ENCODE measurements at regions not wholly inside any gene's neighbourhood (a gene's known extent, or its start where the extent isn't known, plus 50 kb on each side); places are given as distances from the start of the nearest gene placed in this dataset.

GRCh38 chr2:241924909-241925250 is 55.4 kb downstream of the RTP5 start:
- WGBS (ENCODE audit: extremely low coverage, insufficient read length, low lambda C conversion rate), result no CpG with 5 or more reads among the region's 7 CpGs

More at GRCh38 chr2:241924909-241925250, 55.4 kb downstream of the RTP5 start:
- no peak overlapping the region; the same call in 1 of the 2 replicates for H3K14ac ChIP-seq (ENCODE audit: insufficient read depth, low read length)
- no peak overlapping the region for H3T11ph ChIP-seq (ENCODE audit: low read length)
- H3K18ac ChIP-seq (ENCODE audit: insufficient read length, low read depth, low read length), result no peak overlapping the region
- H3K27me3 Mint-ChIP-seq (ENCODE audit: low read depth), result no peaks in the 10 kb centered on the region; the same call in 1 of the 2 replicates
- no peaks in the 10 kb centered on the region for H3K79me2 ChIP-seq (ENCODE audit: insufficient read depth, low read length)
- H3K79me1 ChIP-seq (ENCODE audit: insufficient read depth, low read depth, low read length, poor library complexity, severe bottlenecking), result no peaks in the 10 kb centered on the region
- H3K56ac ChIP-seq (ENCODE audit: insufficient read length, low read depth, low read length), result no peak overlapping the region
- no peak overlapping the region for H3K4me2 ChIP-seq (ENCODE audit: insufficient read depth, insufficient read length, low read length)
- H3K27ac ChIP-seq (ENCODE audit: insufficient read length, low read depth, low read length), result no peak overlapping the region
- H3K4me1 Mint-ChIP-seq, result peaks cover 7 to 12% of the 10 kb centered on the region in 2 experiments; a peak in 3 of 4 replicates
- no peaks in the 10 kb centered on the region for H3K4me1 ChIP-seq (ENCODE audit: insufficient read depth, low read length)
- H3K27me3 ChIP-seq (ENCODE audit: insufficient read depth, low read length), result no peaks in the 10 kb centered on the region
- no peak overlapping the region for H3K23ac ChIP-seq (ENCODE audit: insufficient read length, low read depth, low read length)
- H3K4me3 Mint-ChIP-seq, result no peak overlapping the region
- H2BK5ac ChIP-seq (ENCODE audit: insufficient read length, low read length), result no peak overlapping the region
- no peak overlapping the region for H2BK20ac ChIP-seq (ENCODE audit: low read depth, low read length, poor library complexity, severe bottlenecking)
- no peak overlapping the region for H2AK5ac ChIP-seq (ENCODE audit: insufficient read length, low read length)
- H2BK120ac ChIP-seq (ENCODE audit: low read depth, low read length, poor library complexity, severe bottlenecking), result no peak overlapping the region
- H3K4ac ChIP-seq (ENCODE audit: low read depth, low read length), result no peak overlapping the region
- no peak overlapping the region for H2BK15ac ChIP-seq (ENCODE audit: low read depth, low read length)
- no peak overlapping the region for H3K9ac ChIP-seq (ENCODE audit: extremely low read depth, insufficient read length, low read length)
- no peak overlapping the region for H3K27ac Mint-ChIP-seq
- TF ChIP-seq CTCF (conservative IDR thresholded peaks at IDR 0.05), result no peak
- no peak overlapping the region for H2AFZ ChIP-seq (ENCODE audit: low read length)
- no peaks in the 10 kb centered on the region for H3K36me3 Mint-ChIP-seq (ENCODE audit: insufficient read depth in 1 of 3, low read depth in 3 of 3)
- no peak overlapping the region for H4K91ac ChIP-seq (ENCODE audit: insufficient read length, low read depth, low read length)
- H3K23me2 ChIP-seq (ENCODE audit: insufficient read length, low read depth, low read length, poor library complexity, severe bottlenecking), result no peaks in the 10 kb centered on the region
- H3K9me3 ChIP-seq (ENCODE audit: control insufficient read depth, low read depth, low read length), result no peaks in the 10 kb centered on the region
- no peak overlapping the region for H4K5ac ChIP-seq (ENCODE audit: insufficient read length, low read depth, low read length)
- H4K20me1 ChIP-seq (ENCODE audit: control insufficient read depth, insufficient read depth, insufficient read length), result no peaks in the 10 kb centered on the region
- no peak overlapping the region for H2BK12ac ChIP-seq (ENCODE audit: insufficient read length, low read depth, low read length)
- DNase-seq, result no peak
- no peak overlapping the region for H4K8ac ChIP-seq (replicated peaks; ENCODE audit: insufficient read length, low read depth, low read length)
- no peaks in the 10 kb centered on the region for H3K9me3 Mint-ChIP-seq
